ENCODE measurements at regions not wholly inside any gene's neighbourhood (a gene's known extent, or its start where the extent isn't known, plus 50 kb on each side); places are given as distances from the start of the nearest gene placed in this dataset.

DNA sequence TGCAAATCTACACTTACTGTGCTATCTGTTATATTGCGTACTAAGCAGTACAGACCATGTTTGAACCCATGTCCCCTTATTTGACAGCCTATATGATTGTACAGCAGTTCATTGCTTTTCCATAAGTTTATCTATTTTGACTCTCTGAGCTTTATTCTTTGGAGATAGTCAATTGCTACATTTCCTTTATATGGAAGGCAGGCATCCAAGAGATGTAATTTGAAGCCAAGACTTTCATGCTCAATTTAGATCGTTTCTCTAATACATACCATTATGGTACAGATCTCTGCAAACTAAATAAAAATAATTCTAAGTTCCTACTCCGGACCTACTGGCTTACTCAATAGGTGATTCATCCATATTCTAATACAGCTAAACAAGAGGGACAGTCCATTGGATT lies 424.8 kb downstream of the TMEM38B start:
- no peaks in the 10 kb centered on the region for H3K79me2 ChIP-seq (ENCODE audit: insufficient read depth, low read depth, low read length)
- H4K20me1 ChIP-seq (ENCODE audit: insufficient read depth, low read length): no peaks in the 10 kb centered on the region
- no peak overlapping the region for H3K27ac ChIP-seq (ENCODE audit: low read depth, low read length, poor library complexity, severe bottlenecking)
- intact Hi-C loops (cut with micrococcal nuclease; ENCODE audit: unreplicated experiment): no loop called here
- H2AFZ ChIP-seq (ENCODE audit: low read length): no peak overlapping the region
- no peak overlapping the region for H3K4me3 ChIP-seq (ENCODE audit: low read depth, low read length, poor library complexity, severe bottlenecking)
- no TSS peak for BruUV-seq (replicated peaks)
- ChIA-PET POLR2A (no interaction called here), CTCF (ENCODE audit: unreplicated experiment) (no interaction called here)
- H3K9me2 ChIP-seq (ENCODE audit: insufficient read depth, low read length): no peaks in the 10 kb centered on the region
- TF ChIP-seq EZH2phosphoT487 (IDR thresholded peaks at IDR 0.05; ENCODE audit: borderline replicate concordance, low read depth, low read length): no peak
- TF ChIP-seq, protein P1, sequence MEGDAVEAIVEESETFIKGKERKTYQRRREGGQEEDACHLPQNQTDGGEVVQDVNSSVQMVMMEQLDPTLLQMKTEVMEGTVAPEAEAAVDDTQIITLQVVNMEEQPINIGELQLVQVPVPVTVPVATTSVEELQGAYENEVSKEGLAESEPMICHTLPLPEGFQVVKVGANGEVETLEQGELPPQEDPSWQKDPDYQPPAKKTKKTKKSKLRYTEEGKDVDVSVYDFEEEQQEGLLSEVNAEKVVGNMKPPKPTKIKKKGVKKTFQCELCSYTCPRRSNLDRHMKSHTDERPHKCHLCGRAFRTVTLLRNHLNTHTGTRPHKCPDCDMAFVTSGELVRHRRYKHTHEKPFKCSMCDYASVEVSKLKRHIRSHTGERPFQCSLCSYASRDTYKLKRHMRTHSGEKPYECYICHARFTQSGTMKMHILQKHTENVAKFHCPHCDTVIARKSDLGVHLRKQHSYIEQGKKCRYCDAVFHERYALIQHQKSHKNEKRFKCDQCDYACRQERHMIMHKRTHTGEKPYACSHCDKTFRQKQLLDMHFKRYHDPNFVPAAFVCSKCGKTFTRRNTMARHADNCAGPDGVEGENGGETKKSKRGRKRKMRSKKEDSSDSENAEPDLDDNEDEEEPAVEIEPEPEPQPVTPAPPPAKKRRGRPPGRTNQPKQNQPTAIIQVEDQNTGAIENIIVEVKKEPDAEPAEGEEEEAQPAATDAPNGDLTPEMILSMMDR (conservative IDR thresholded peaks at IDR 0.05; ENCODE audit: low read length): no peak
- no peaks in the 10 kb centered on the region for H3K9me3 ChIP-seq (ENCODE audit: low read length)
- no peaks in the 10 kb centered on the region for H3K36me3 ChIP-seq (ENCODE audit: insufficient read depth, low read length)
- no peaks in the 10 kb centered on the region for H3K4me1 ChIP-seq (ENCODE audit: insufficient read depth, low read length, poor library complexity, severe bottlenecking)
- no peak for DNase-seq (ENCODE audit: low spot score)
- H3K4me2 ChIP-seq (ENCODE audit: low read length): no peak overlapping the region

DNA sequence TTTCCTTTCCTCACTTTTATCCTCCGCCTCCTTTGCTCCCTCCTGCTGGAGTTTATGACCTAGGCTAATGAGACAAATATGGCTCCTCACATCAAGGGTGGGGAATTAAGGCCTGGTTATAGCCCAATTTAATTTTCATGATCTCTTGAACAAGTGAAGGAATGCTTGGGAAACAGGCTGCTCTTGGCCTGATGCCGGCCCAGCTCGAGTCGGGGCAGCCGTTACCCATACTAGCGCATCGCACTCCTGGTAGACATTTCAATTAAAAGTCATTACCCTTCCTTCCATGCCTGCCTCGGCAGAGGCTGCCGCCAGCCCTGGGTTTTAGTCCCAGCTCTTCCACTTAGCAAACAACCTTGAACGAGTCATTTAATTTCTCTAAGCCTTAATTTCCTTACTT lies 425.7 kb downstream of the TMEM38B start:
- no peak overlapping the region for H3K4me2 ChIP-seq (ENCODE audit: low read length)
- ChIA-PET POLR2A (no interaction called here), CTCF (ENCODE audit: unreplicated experiment) (no interaction called here)
- intact Hi-C loops (cut with micrococcal nuclease; ENCODE audit: unreplicated experiment): no loop called here
- no peak for TF ChIP-seq EZH2phosphoT487 (IDR thresholded peaks at IDR 0.05; ENCODE audit: borderline replicate concordance, low read depth, low read length)
- TF ChIP-seq, protein P1 (conservative IDR thresholded peaks at IDR 0.05; ENCODE audit: low read length): no peak
- no peaks in the 10 kb centered on the region for H3K79me2 ChIP-seq (ENCODE audit: insufficient read depth, low read depth, low read length)
- no peaks in the 10 kb centered on the region for H3K9me3 ChIP-seq (ENCODE audit: low read length)
- H3K4me3 ChIP-seq (ENCODE audit: low read depth, low read length, poor library complexity, severe bottlenecking): no peak overlapping the region
- H3K27ac ChIP-seq (ENCODE audit: low read depth, low read length, poor library complexity, severe bottlenecking): no peak overlapping the region
- H3K36me3 ChIP-seq (ENCODE audit: insufficient read depth, low read length): no peaks in the 10 kb centered on the region
- no peaks in the 10 kb centered on the region for H3K4me1 ChIP-seq (ENCODE audit: insufficient read depth, low read length, poor library complexity, severe bottlenecking)
- DNase-seq (ENCODE audit: low spot score): no peak
- no peaks in the 10 kb centered on the region for H4K20me1 ChIP-seq (ENCODE audit: insufficient read depth, low read length)
- BruUV-seq (replicated peaks): no TSS peak
- H3K9me2 ChIP-seq (ENCODE audit: insufficient read depth, low read length): no peaks in the 10 kb centered on the region
- no peak overlapping the region for H2AFZ ChIP-seq (ENCODE audit: low read length)

DNA sequence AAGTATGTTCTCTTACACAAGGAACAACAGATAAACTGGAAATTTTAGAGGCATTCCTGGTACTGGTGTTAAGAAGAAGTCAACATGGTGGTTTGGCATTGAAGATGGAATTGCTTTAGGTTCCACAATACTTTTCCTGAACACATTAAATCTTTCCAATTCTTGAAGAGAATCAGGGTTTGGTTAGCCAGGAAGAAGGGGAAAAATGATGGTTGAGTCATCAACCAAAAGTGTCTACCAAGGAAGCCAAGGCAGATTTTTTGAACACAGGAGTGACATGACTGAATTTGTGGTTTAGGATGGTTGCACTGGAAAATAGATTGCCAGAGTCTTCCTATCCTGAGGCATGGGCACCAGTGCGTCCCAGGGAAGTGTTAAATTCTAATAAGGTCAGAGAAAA lies 433.4 kb downstream of the TMEM38B start:
- POLR2A ChIA-PET: no interaction called here
- no peaks in the 10 kb centered on the region for H4K20me1 ChIP-seq (ENCODE audit: insufficient read depth, low read length)
- no TSS peak for BruUV-seq (replicated peaks)
- no peaks in the 10 kb centered on the region for H3K4me1 ChIP-seq (ENCODE audit: insufficient read depth, low read length, poor library complexity, severe bottlenecking)
- no peak overlapping the region for H2AFZ ChIP-seq (ENCODE audit: low read length)
- no peak overlapping the region for H3K4me3 ChIP-seq (ENCODE audit: low read depth, low read length, poor library complexity, severe bottlenecking)
- no peaks in the 10 kb centered on the region for H3K36me3 ChIP-seq (ENCODE audit: insufficient read depth, low read length)
- no peaks in the 10 kb centered on the region for H3K9me2 ChIP-seq (ENCODE audit: insufficient read depth, low read length)
- H3K79me2 ChIP-seq (ENCODE audit: insufficient read depth, low read depth, low read length): no peaks in the 10 kb centered on the region
- intact Hi-C loops (cut with micrococcal nuclease; ENCODE audit: unreplicated experiment): no loop called here
- no peak for DNase-seq (ENCODE audit: low spot score)
- CTCF ChIA-PET (ENCODE audit: unreplicated experiment): no interaction called here
- no peak for TF ChIP-seq EZH2phosphoT487 (IDR thresholded peaks at IDR 0.05; ENCODE audit: borderline replicate concordance, low read depth, low read length)
- TF ChIP-seq, protein P1 (conservative IDR thresholded peaks at IDR 0.05; ENCODE audit: low read length): no peak
- H3K4me2 ChIP-seq (ENCODE audit: low read length): no peak overlapping the region
- H3K9me3 ChIP-seq (ENCODE audit: low read length): no peaks in the 10 kb centered on the region
- H3K27ac ChIP-seq (ENCODE audit: low read depth, low read length, poor library complexity, severe bottlenecking): no peak overlapping the region
